ENCODE measurements at regions not wholly inside any gene's neighbourhood (a gene's known extent, or its start where the extent isn't known, plus 50 kb on each side); places are given as distances from the start of the nearest gene placed in this dataset.

- peaks cover 6% of the 10 kb centered on the region for H3K9me3 Mint-ChIP-seq
- no peak overlapping the region for H3K27ac Mint-ChIP-seq
- H3K27me3 Mint-ChIP-seq: peaks cover 1% of the 10 kb centered on the region
- no peak overlapping the region for H3K4me3 Mint-ChIP-seq
- H3K36me3 Mint-ChIP-seq: no peaks in the 10 kb centered on the region
- H3K4me1 Mint-ChIP-seq: no peaks in the 10 kb centered on the region
Observed at GRCh38 chr16:48824271-48824670, 214.3 kb upstream of the N4BP1 start.

GRCh38 chr16:48822431-48822830 is 212.5 kb upstream of the N4BP1 start:
- Mint-ChIP-seq H3K36me3 (no peaks in the 10 kb centered on the region), H3K4me3 (no peak overlapping the region), H3K27me3 (peaks cover 1% of the 10 kb centered on the region), H3K4me1 (no peaks in the 10 kb centered on the region), H3K9me3 (peaks cover 6% of the 10 kb centered on the region), H3K27ac (no peak overlapping the region)

- Mint-ChIP-seq H3K4me1 (no peaks in the 10 kb centered on the region), H3K4me3 (no peak overlapping the region), H3K27ac (no peak overlapping the region), H3K36me3 (no peaks in the 10 kb centered on the region), H3K27me3 (no peaks in the 10 kb centered on the region), H3K9me3 (no peaks in the 10 kb centered on the region)
Observed at GRCh38 chr16:48820379-48820778, 210.4 kb upstream of the N4BP1 start.

- H3K36me3 Mint-ChIP-seq: no peaks in the 10 kb centered on the region
- no peaks in the 10 kb centered on the region for H3K4me1 Mint-ChIP-seq
- peaks cover 5% of the 10 kb centered on the region for H3K27me3 Mint-ChIP-seq
- no peak overlapping the region for H3K27ac Mint-ChIP-seq
- no peak overlapping the region for H3K4me3 Mint-ChIP-seq
- H3K9me3 Mint-ChIP-seq: no peaks in the 10 kb centered on the region
Observed at GRCh38 chr16:48818257-48818656, 208.3 kb upstream of the N4BP1 start.

- no peak overlapping the region for H3K27ac Mint-ChIP-seq
- no peaks in the 10 kb centered on the region for H3K9me3 Mint-ChIP-seq
- peaks cover 13% of the 10 kb centered on the region for H3K27me3 Mint-ChIP-seq
- H3K4me1 Mint-ChIP-seq: no peaks in the 10 kb centered on the region
- H3K4me3 Mint-ChIP-seq: no peak overlapping the region
- H3K36me3 Mint-ChIP-seq: peaks cover 3% of the 10 kb centered on the region
Observed at GRCh38 chr16:48817032-48817431, 207.1 kb upstream of the N4BP1 start.

- Mint-ChIP-seq H3K27ac (no peak overlapping the region), H3K27me3 (peaks cover 19% of the 10 kb centered on the region), H3K9me3 (no peaks in the 10 kb centered on the region), H3K4me1 (no peaks in the 10 kb centered on the region), H3K4me3 (no peak overlapping the region), H3K36me3 (peaks cover 5% of the 10 kb centered on the region)
Observed at GRCh38 chr16:48816393-48816792, 206.4 kb upstream of the N4BP1 start.

GRCh38 chr16:48814994-48815393 is 205.0 kb upstream of the N4BP1 start:
- H3K9me3 Mint-ChIP-seq: no peaks in the 10 kb centered on the region
- H3K36me3 Mint-ChIP-seq: peaks cover 5% of the 10 kb centered on the region
- no peaks in the 10 kb centered on the region for H3K4me1 Mint-ChIP-seq
- no peak overlapping the region for H3K27ac Mint-ChIP-seq
- no peak overlapping the region for H3K4me3 Mint-ChIP-seq
- H3K27me3 Mint-ChIP-seq: peaks cover 24% of the 10 kb centered on the region

- H3K9me3 Mint-ChIP-seq: no peaks in the 10 kb centered on the region
- H3K27me3 Mint-ChIP-seq: peaks cover 33% of the 10 kb centered on the region
- no peak overlapping the region for H3K27ac Mint-ChIP-seq
- H3K4me3 Mint-ChIP-seq: no peak overlapping the region
- H3K36me3 Mint-ChIP-seq: peaks cover 5% of the 10 kb centered on the region
- H3K4me1 Mint-ChIP-seq: no peaks in the 10 kb centered on the region
Observed at GRCh38 chr16:48813485-48813884, 203.5 kb upstream of the N4BP1 start.

- Mint-ChIP-seq H3K4me1 (no peaks in the 10 kb centered on the region), H3K9me3 (no peaks in the 10 kb centered on the region), H3K4me3 (no peak overlapping the region), H3K36me3 (peaks cover 5% of the 10 kb centered on the region), H3K27me3 (peaks cover 35% of the 10 kb centered on the region), H3K27ac (no peak overlapping the region)
Observed at GRCh38 chr16:48812856-48813255, 202.9 kb upstream of the N4BP1 start.

- peaks cover 5% of the 10 kb centered on the region for H3K36me3 Mint-ChIP-seq
- H3K27ac Mint-ChIP-seq: no peak overlapping the region
- H3K9me3 Mint-ChIP-seq: no peaks in the 10 kb centered on the region
- peaks cover 36% of the 10 kb centered on the region for H3K27me3 Mint-ChIP-seq
- H3K4me1 Mint-ChIP-seq: no peaks in the 10 kb centered on the region
- no peak overlapping the region for H3K4me3 Mint-ChIP-seq
Observed at GRCh38 chr16:48811478-48811877, 201.5 kb upstream of the N4BP1 start.

GRCh38 chr16:48810803-48811453 is 200.9 kb upstream of the N4BP1 start:
- Mint-ChIP-seq H3K4me3 (no peak overlapping the region), H3K9me3 (peaks cover under 1% of the 10 kb centered on the region), H3K4me1 (no peaks in the 10 kb centered on the region), H3K36me3 (peaks cover 5% of the 10 kb centered on the region), H3K27ac (no peak overlapping the region), H3K27me3 (peaks cover 36% of the 10 kb centered on the region)

GRCh38 chr16:48810436-48810802 is 200.4 kb upstream of the N4BP1 start:
- no peak overlapping the region for H3K4me3 Mint-ChIP-seq
- peaks cover 5% of the 10 kb centered on the region for H3K36me3 Mint-ChIP-seq
- peaks cover 37% of the 10 kb centered on the region for H3K27me3 Mint-ChIP-seq
- peaks cover 3% of the 10 kb centered on the region for H3K9me3 Mint-ChIP-seq
- no peak overlapping the region for H3K27ac Mint-ChIP-seq
- no peaks in the 10 kb centered on the region for H3K4me1 Mint-ChIP-seq

GRCh38 chr16:48790151-48790550 is 180.2 kb upstream of the N4BP1 start:
- Mint-ChIP-seq H3K36me3 (no peaks in the 10 kb centered on the region), H3K27ac (no peak overlapping the region), H3K9me3 (peaks cover 5% of the 10 kb centered on the region), H3K4me3 (no peak overlapping the region), H3K27me3 (no peaks in the 10 kb centered on the region), H3K4me1 (no peaks in the 10 kb centered on the region)

- Mint-ChIP-seq H3K4me1 (no peaks in the 10 kb centered on the region), H3K27me3 (no peaks in the 10 kb centered on the region), H3K4me3 (no peak overlapping the region), H3K27ac (no peak overlapping the region), H3K36me3 (no peaks in the 10 kb centered on the region), H3K9me3 (peaks cover 8% of the 10 kb centered on the region)
Observed at GRCh38 chr16:48788475-48788874, 178.5 kb upstream of the N4BP1 start.

GRCh38 chr16:48745541-48745940 is 135.6 kb upstream of the N4BP1 start:
- Mint-ChIP-seq H3K4me1 (no peaks in the 10 kb centered on the region), H3K27me3 (peaks cover 2% of the 10 kb centered on the region), H3K36me3 (peaks cover 1% of the 10 kb centered on the region), H3K27ac (no peak overlapping the region), H3K4me3 (no peak overlapping the region), H3K9me3 (peaks cover 8% of the 10 kb centered on the region)

GRCh38 chr16:48740964-48741363 is 131.0 kb upstream of the N4BP1 start:
- no peak overlapping the region for H3K27ac Mint-ChIP-seq
- no peaks in the 10 kb centered on the region for H3K4me1 Mint-ChIP-seq

GRCh38 chr16:48734220-48734619 is 124.2 kb upstream of the N4BP1 start:
- H3K36me3 Mint-ChIP-seq: no peaks in the 10 kb centered on the region

More at GRCh38 chr16:48740964-48741363, 131.0 kb upstream of the N4BP1 start:
- no peaks in the 10 kb centered on the region for H3K9me3 Mint-ChIP-seq
- H3K36me3 Mint-ChIP-seq: no peaks in the 10 kb centered on the region
- no peak overlapping the region for H3K4me3 Mint-ChIP-seq
- no peaks in the 10 kb centered on the region for H3K27me3 Mint-ChIP-seq

More at GRCh38 chr16:48734220-48734619, 124.2 kb upstream of the N4BP1 start:
- Mint-ChIP-seq H3K9me3 (no peaks in the 10 kb centered on the region), H3K4me3 (no peak overlapping the region), H3K27ac (no peak overlapping the region), H3K27me3 (no peaks in the 10 kb centered on the region), H3K4me1 (no peaks in the 10 kb centered on the region)

All from activated naive CD4-positive, alpha-beta T cell treated with anti-CD3 and anti-CD28 coated beads, Interleukin-2, amount 50 U/mL, for 24 hours (primary cell).